WTC11 (cell line): ENCODE measurements at regions not wholly inside any gene's neighbourhood (a gene's known extent, or its start where the extent isn't known, plus 50 kb on each side); places are given as distances from the start of the nearest gene placed in this dataset.

Experiments used
- ATAC-seq: fragments of 200-7000 bp; cut with Tn5 transposase; 2 replicates; pipeline ENCODE4 v1.10.0; 2021; ENCODE audit warnings: mild to moderate bottlenecking, moderate library complexity
- CTCF ChIA-PET: fragments of 300-600 bp; sonication (Branson Sonifier 250); formaldehyde crosslinking; loops from one replicate; lab custom pipeline; 2021; ENCODE audit warnings: antibody characterized with exemption; lab: Charles Lee
- POLR2A ChIA-PET: fragments of 350-600 bp; sonication (Branson Sonifier 250); formaldehyde crosslinking; loops from one replicate; lab custom pipeline; 2021; ENCODE audit warnings: antibody characterized with exemption; lab: Charles Lee
- DNase-seq: peaks from one replicate; pipeline ENCODE4 v3.0.0; 2021; ENCODE audit warnings: low spot score
- H3K27ac Mint-ChIP-seq: 2 replicates; pipeline ENCODE4 v1.8.0; 2021; ENCODE audit warnings: mixed read lengths
- H3K27me3 Mint-ChIP-seq: 2 replicates; pipeline ENCODE4 v1.8.0; 2021; ENCODE audit warnings: low read depth, mild to moderate bottlenecking, moderate library complexity, mixed read lengths
- H3K36me3 Mint-ChIP-seq: 2 replicates; pipeline ENCODE4 v1.8.0; 2021; ENCODE audit warnings: mixed read lengths
- H3K4me1 Mint-ChIP-seq: 2 replicates; pipeline ENCODE4 v1.8.0; 2022; ENCODE audit warnings: mixed read lengths
- H3K4me3 Mint-ChIP-seq: 2 replicates; pipeline ENCODE4 v1.8.0; 2021; ENCODE audit warnings: mild to moderate bottlenecking, moderate library complexity, mixed read lengths
- H3K9me3 Mint-ChIP-seq: 2 replicates; pipeline ENCODE4 v1.8.0; 2021; ENCODE audit warnings: mixed read lengths
- CBFB ChIP-seq: sonication (generic); formaldehyde crosslinking; IDR thresholded peaks from 2 replicates; pipeline ENCODE4 v1.8.1; 2022; ENCODE audit warnings: mild to moderate bottlenecking, low read depth, missing genetic modification reagents
- CREB1 ChIP-seq: sonication (generic); formaldehyde crosslinking; IDR thresholded peaks from 2 replicates; pipeline ENCODE4 v1.8.0; 2023; ENCODE audit warnings: mild to moderate bottlenecking, missing genetic modification reagents
- E2F4 ChIP-seq: sonication (generic); formaldehyde crosslinking; IDR thresholded peaks from 2 replicates; pipeline ENCODE4 v1.8.1; 2022; ENCODE audit warnings: low read depth, mild to moderate bottlenecking, moderate library complexity, missing genetic modification reagents, borderline replicate concordance
- E2F5 ChIP-seq: sonication (generic); formaldehyde crosslinking; IDR thresholded peaks from 2 replicates; pipeline ENCODE4 v1.8.1; 2022; ENCODE audit warnings: mild to moderate bottlenecking, moderate library complexity, missing genetic modification reagents
- ELF4 ChIP-seq: sonication (generic); formaldehyde crosslinking; IDR thresholded peaks from 2 replicates; pipeline ENCODE4 v1.8.1; 2022; ENCODE audit warnings: low read depth, mild to moderate bottlenecking, moderate library complexity, missing genetic modification reagents
- ESRRA ChIP-seq: sonication (generic); formaldehyde crosslinking; IDR thresholded peaks from 2 replicates; pipeline ENCODE4 v1.8.1; 2022; ENCODE audit warnings: mild to moderate bottlenecking, missing genetic modification reagents, borderline replicate concordance
- FOXJ3 ChIP-seq: sonication (generic); formaldehyde crosslinking; IDR thresholded peaks from 2 replicates; pipeline ENCODE4 v1.9.0; 2021; ENCODE audit warnings: missing genetic modification reagents, mild to moderate bottlenecking, borderline replicate concordance
- IRF1 ChIP-seq: sonication (generic); formaldehyde crosslinking; IDR thresholded peaks from 2 replicates; pipeline ENCODE4 v1.8.0; 2023; ENCODE audit warnings: missing genetic modification reagents
- JAZF1 ChIP-seq: fragments of 250-450 bp; sonication (Bioruptor Pico); IDR thresholded peaks from 2 replicates; pipeline ENCODE4 v1.9.0; 2021; ENCODE audit warnings: moderate library complexity, mild to moderate bottlenecking, inconsistent platforms
- JUN ChIP-seq: sonication (generic); formaldehyde crosslinking; IDR thresholded peaks from 2 replicates; pipeline ENCODE4 v1.8.0; 2023; ENCODE audit warnings: mild to moderate bottlenecking, missing genetic modification reagents
- KAT7 ChIP-seq: sonication (generic); formaldehyde crosslinking; IDR thresholded peaks from 2 replicates; pipeline ENCODE4 v1.8.1; 2023; ENCODE audit warnings: missing genetic modification reagents, mild to moderate bottlenecking, borderline replicate concordance
- MXD4 ChIP-seq: fragments of 250-450 bp; sonication (Bioruptor Pico); IDR thresholded peaks from 2 replicates; pipeline ENCODE4 v1.8.0; 2021; ENCODE audit warnings: mild to moderate bottlenecking, moderate library complexity, borderline replicate concordance
- MYBL2 ChIP-seq: sonication (generic); formaldehyde crosslinking; IDR thresholded peaks from 2 replicates; pipeline ENCODE4 v1.8.1; 2023; ENCODE audit warnings: mild to moderate bottlenecking, moderate library complexity, missing genetic modification reagents
- NFATC4 ChIP-seq: fragments of 250-450 bp; sonication (Bioruptor Pico); IDR thresholded peaks from 2 replicates; pipeline ENCODE4 v1.9.0; 2021; ENCODE audit warnings: mild to moderate bottlenecking
- NR3C1 ChIP-seq: sonication (generic); formaldehyde crosslinking; conservative IDR thresholded peaks from 2 replicates; pipeline ENCODE4 v1.8.1; 2023; ENCODE audit warnings: low read depth, mild to moderate bottlenecking, missing genetic modification reagents
- RORB ChIP-seq: fragments of 250-450 bp; sonication (Bioruptor Pico); IDR thresholded peaks from 2 replicates; pipeline ENCODE4 v1.9.0; 2021; ENCODE audit warnings: mild to moderate bottlenecking
- SMAD3 ChIP-seq: sonication (generic); formaldehyde crosslinking; IDR thresholded peaks from 2 replicates; pipeline ENCODE4 v1.8.0; 2022; ENCODE audit warnings: missing genetic modification reagents, mild to moderate bottlenecking, borderline replicate concordance
- SP1 ChIP-seq: sonication (generic); formaldehyde crosslinking; conservative IDR thresholded peaks from 2 replicates; pipeline ENCODE4 v1.8.1; 2022; ENCODE audit warnings: missing genetic modification reagents
- ZNF138 ChIP-seq: sonication (generic); formaldehyde crosslinking; conservative IDR thresholded peaks from 2 replicates; pipeline ENCODE4 v1.8.1; 2022; ENCODE audit warnings: mild to moderate bottlenecking, moderate library complexity, missing genetic modification reagents
- ZNF263 ChIP-seq: sonication (generic); formaldehyde crosslinking; IDR thresholded peaks from 2 replicates; pipeline ENCODE4 v1.8.1; 2022; ENCODE audit warnings: low read depth, mild to moderate bottlenecking, moderate library complexity, missing genetic modification reagents
- ZNF396 ChIP-seq: fragments of 250-450 bp; sonication (Bioruptor Pico); IDR thresholded peaks from 2 replicates; pipeline ENCODE4 v1.8.0; 2021; ENCODE audit warnings: mild to moderate bottlenecking, moderate library complexity, borderline replicate concordance
- TF ChIP-seq, protein P1 (sequence below): sonication (generic); formaldehyde crosslinking; conservative IDR thresholded peaks from 2 replicates; pipeline ENCODE4 v1.8.1; 2022; ENCODE audit warnings: mild to moderate bottlenecking, missing genetic modification reagents
- TF ChIP-seq, protein P2 (sequence below): fragments of 250-450 bp; sonication (Bioruptor Pico); IDR thresholded peaks from 2 replicates; pipeline ENCODE4 v1.9.0; 2021; ENCODE audit warnings: mild to moderate bottlenecking, borderline replicate concordance
- TF ChIP-seq, protein P3 (sequence below): sonication (generic); formaldehyde crosslinking; IDR thresholded peaks from 2 replicates; pipeline ENCODE4 v1.8.1; 2022; ENCODE audit warnings: missing genetic modification reagents, borderline replicate concordance
- TF ChIP-seq, protein P4 (sequence below): sonication (generic); formaldehyde crosslinking; IDR thresholded peaks from 2 replicates; pipeline ENCODE4 v1.8.1; 2023; ENCODE audit warnings: mild to moderate bottlenecking, moderate library complexity, missing genetic modification reagents

DNA sequence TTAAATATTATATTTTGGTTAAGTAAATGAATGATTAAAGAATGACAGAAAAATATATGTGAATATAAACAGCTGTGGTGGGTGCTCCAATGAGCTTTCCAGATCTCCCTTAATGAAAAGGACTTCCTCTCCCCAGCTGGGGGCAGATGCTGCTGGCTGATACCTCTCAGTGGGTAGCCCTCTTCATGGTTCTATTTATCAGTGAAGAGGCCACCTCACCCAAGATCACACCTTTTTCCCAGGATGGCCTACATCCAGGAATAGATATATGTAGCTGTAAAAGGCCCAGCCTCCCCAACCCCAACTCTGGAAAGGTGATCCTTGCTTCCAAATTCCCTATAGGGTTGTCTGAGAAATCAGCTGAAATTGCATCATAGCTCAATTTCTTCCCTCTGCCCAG is 135.2 kb upstream of the ACVR2A start:
- TF ChIP-seq ESRRA (CRISPR knock-in tag), result no peak
- no peak for TF ChIP-seq CBFB (CRISPR knock-in tag)
- TF ChIP-seq, protein P1, sequence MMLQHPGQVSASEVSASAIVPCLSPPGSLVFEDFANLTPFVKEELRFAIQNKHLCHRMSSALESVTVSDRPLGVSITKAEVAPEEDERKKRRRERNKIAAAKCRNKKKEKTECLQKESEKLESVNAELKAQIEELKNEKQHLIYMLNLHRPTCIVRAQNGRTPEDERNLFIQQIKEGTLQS (CRISPR knock-in tag), result no peak
- TF ChIP-seq JAZF1 (CRISPR knock-in tag), result no peak
- no peak for TF ChIP-seq KAT7 (CRISPR knock-in tag)
- no peak for TF ChIP-seq SMAD3 (CRISPR knock-in tag)
- no peak for TF ChIP-seq MYBL2 (CRISPR knock-in tag)
- TF ChIP-seq, protein P2, sequence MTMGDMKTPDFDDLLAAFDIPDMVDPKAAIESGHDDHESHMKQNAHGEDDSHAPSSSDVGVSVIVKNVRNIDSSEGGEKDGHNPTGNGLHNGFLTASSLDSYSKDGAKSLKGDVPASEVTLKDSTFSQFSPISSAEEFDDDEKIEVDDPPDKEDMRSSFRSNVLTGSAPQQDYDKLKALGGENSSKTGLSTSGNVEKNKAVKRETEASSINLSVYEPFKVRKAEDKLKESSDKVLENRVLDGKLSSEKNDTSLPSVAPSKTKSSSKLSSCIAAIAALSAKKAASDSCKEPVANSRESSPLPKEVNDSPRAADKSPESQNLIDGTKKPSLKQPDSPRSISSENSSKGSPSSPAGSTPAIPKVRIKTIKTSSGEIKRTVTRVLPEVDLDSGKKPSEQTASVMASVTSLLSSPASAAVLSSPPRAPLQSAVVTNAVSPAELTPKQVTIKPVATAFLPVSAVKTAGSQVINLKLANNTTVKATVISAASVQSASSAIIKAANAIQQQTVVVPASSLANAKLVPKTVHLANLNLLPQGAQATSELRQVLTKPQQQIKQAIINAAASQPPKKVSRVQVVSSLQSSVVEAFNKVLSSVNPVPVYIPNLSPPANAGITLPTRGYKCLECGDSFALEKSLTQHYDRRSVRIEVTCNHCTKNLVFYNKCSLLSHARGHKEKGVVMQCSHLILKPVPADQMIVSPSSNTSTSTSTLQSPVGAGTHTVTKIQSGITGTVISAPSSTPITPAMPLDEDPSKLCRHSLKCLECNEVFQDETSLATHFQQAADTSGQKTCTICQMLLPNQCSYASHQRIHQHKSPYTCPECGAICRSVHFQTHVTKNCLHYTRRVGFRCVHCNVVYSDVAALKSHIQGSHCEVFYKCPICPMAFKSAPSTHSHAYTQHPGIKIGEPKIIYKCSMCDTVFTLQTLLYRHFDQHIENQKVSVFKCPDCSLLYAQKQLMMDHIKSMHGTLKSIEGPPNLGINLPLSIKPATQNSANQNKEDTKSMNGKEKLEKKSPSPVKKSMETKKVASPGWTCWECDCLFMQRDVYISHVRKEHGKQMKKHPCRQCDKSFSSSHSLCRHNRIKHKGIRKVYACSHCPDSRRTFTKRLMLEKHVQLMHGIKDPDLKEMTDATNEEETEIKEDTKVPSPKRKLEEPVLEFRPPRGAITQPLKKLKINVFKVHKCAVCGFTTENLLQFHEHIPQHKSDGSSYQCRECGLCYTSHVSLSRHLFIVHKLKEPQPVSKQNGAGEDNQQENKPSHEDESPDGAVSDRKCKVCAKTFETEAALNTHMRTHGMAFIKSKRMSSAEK (CRISPR knock-in tag), result no peak
- TF ChIP-seq ZNF396 (CRISPR knock-in tag), result no peak
- TF ChIP-seq JUN, result no peak
- no peak for TF ChIP-seq SP1
- no peak for TF ChIP-seq ZNF138 (CRISPR knock-in tag)
- CTCF ChIA-PET, result interaction anchor here (1.2 kb wide), 1 partner anchor 201 kb away, joined by 4 read pairs; no protein-coding TSS in a partner anchor
- H3K36me3 Mint-ChIP-seq, result no peaks in the 10 kb centered on the region
- no peaks in the 10 kb centered on the region for H3K27me3 Mint-ChIP-seq
- POLR2A ChIA-PET, result no interaction called here
- peak; percentile 44; the same call in 1 of the 2 replicates for ATAC-seq
- no peak for DNase-seq
- no peak overlapping the region for H3K4me3 Mint-ChIP-seq
- H3K9me3 Mint-ChIP-seq, result peaks cover 4% of the 10 kb centered on the region; the same call in 1 of the 2 replicates
- no peak overlapping the region for H3K27ac Mint-ChIP-seq
- H3K4me1 Mint-ChIP-seq, result peaks cover 4% of the 10 kb centered on the region

DNA sequence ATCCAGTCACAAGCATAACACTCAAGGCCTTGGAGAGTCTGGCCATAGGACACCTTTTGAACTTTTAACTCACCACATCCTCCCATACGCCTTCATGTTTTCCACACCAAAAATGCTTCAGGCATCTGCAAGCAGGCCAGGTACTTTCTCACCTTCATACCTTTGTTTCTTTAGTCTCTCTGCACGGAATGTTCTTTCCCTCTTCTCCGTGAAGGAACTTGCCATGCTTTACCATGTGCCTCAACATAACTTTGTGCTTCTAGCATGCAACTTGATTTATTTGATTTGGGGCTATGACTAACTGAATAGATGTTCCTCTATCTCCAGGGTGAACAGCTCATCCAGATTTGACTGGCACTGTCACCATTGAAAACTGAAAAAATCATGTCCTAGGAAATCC is 141.7 kb upstream of the ACVR2A start:
- ChIA-PET POLR2A (no interaction called here), CTCF (no interaction called here)
- ATAC-seq, result no peak
- Mint-ChIP-seq H3K27ac (no peak overlapping the region), H3K36me3 (no peaks in the 10 kb centered on the region), H3K27me3 (no peaks in the 10 kb centered on the region), H3K4me3 (no peak overlapping the region), H3K4me1 (peaks cover 5% of the 10 kb centered on the region), H3K9me3 (peaks cover 10% of the 10 kb centered on the region)
- no peak for DNase-seq
- TF ChIP-seq ELF4 (CRISPR knock-in tag) (no peak), MYBL2 (CRISPR knock-in tag) (no peak), ZNF263 (CRISPR knock-in tag) (no peak), E2F5 (CRISPR knock-in tag) (no peak), NR3C1 (no peak), IRF1 (CRISPR knock-in tag) (no peak), RORB (no peak), FOXJ3 (CRISPR knock-in tag) (no peak), ZNF396 (CRISPR knock-in tag) (no peak), SMAD3 (CRISPR knock-in tag) (no peak), ZNF138 (CRISPR knock-in tag) (no peak), MXD4 (CRISPR knock-in tag) (no peak), E2F4 (CRISPR knock-in tag) (no peak), CREB1 (CRISPR knock-in tag) (no peak), NFATC4 (CRISPR knock-in tag) (no peak)
- TF ChIP-seq, protein P3, sequence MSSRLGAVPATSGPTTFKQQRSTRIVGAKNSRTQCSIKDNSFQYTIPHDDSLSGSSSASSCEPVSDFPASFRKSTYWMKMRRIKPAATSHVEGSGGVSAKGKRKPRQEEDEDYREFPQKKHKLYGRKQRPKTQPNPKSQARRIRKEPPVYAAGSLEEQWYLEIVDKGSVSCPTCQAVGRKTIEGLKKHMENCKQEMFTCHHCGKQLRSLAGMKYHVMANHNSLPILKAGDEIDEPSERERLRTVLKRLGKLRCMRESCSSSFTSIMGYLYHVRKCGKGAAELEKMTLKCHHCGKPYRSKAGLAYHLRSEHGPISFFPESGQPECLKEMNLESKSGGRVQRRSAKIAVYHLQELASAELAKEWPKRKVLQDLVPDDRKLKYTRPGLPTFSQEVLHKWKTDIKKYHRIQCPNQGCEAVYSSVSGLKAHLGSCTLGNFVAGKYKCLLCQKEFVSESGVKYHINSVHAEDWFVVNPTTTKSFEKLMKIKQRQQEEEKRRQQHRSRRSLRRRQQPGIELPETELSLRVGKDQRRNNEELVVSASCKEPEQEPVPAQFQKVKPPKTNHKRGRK (CRISPR knock-in tag), result no peak
- TF ChIP-seq, protein P4, sequence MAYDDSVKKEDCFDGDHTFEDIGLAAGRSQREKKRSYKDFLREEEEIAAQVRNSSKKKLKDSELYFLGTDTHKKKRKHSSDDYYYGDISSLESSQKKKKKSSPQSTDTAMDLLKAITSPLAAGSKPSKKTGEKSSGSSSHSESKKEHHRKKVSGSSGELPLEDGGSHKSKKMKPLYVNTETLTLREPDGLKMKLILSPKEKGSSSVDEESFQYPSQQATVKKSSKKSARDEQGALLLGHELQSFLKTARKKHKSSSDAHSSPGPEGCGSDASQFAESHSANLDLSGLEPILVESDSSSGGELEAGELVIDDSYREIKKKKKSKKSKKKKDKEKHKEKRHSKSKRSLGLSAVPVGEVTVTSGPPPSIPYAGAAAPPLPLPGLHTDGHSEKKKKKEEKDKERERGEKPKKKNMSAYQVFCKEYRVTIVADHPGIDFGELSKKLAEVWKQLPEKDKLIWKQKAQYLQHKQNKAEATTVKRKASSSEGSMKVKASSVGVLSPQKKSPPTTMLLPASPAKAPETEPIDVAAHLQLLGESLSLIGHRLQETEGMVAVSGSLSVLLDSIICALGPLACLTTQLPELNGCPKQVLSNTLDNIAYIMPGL, result no peak
